Raji (cell line): ENCODE measurements at regions not wholly inside any gene's neighbourhood (a gene's known extent, or its start where the extent isn't known, plus 50 kb on each side); places are given as distances from the start of the nearest gene placed in this dataset.

Source experiments
- POLR2A ChIP-seq: IDR thresholded peaks from 2 replicates; pipeline ENCODE4 v1.6.1; 2011; ENCODE audit warnings: low read depth, low read length, control low read depth; ENCODE audit not compliant: insufficient read depth

DNA sequence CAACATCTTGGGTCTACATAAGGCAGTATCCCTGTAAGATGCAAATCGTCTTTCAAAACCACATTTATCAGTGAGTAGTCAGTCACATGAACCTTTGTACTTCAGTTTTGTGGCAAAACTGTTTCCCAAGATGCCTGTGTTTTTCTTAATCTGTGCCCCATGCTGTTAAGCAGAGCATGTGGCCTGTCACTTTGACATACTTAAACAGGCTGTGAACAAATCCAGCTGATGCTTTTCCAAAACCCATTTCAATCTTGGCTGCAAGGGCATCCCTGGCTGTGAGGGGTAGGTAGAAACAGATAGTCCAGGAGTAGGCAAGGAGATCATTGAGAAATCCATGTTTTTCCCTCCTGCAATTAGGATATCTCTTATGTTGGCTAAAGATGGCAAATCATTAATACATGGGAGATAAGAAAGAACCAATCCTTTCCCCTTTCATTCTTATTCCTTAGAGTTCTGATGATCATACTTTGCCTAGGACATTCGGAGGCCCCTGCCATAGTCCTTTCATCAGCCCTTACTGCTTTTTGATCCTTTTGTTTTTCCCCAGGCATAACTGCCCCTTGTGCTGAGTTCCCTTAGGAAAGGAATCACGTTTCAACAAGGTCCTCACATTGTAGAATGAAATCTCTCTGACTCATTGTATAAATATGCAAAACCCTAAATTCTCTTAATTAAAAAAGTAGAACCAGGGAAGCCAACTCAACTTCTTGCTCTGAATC, 121.1 kb upstream of the EEA1 start:
- no peak for TF ChIP-seq POLR2A

DNA sequence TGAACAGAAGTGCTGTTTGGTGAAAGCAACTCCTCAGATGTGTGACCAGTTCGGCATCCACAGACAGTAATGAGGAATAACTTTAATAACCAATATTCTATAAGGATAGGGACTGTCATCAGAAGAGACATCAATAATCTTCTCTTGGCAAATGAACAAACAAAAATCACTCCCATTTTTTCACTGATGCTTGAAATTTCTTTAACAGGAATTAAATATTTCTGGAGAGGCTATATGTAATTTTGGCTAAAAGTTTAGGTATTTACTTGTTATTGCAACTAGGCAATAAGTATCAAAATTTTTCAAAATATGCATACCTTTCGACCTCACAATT, 121.6 kb upstream of the EEA1 start:
- no peak for TF ChIP-seq POLR2A

DNA sequence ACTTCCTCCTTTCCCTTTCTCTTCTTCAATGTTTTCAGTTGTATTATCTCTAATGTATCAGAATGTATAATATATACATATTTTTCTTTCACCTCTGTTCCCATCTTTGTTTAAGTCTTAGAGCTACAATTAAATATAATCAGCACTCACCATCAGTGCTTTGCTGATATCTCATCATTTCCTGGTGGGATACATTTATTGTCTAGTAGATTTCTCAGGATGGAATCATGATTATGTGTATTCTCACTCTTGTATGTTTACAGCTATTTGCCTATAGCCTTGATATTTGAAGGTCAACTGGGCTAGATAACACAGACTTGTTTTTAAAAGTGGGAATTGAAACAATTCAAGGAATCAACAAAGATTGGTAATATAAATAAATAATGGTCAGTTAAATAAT, 124.9 kb upstream of the EEA1 start:
- no peak for TF ChIP-seq POLR2A

DNA sequence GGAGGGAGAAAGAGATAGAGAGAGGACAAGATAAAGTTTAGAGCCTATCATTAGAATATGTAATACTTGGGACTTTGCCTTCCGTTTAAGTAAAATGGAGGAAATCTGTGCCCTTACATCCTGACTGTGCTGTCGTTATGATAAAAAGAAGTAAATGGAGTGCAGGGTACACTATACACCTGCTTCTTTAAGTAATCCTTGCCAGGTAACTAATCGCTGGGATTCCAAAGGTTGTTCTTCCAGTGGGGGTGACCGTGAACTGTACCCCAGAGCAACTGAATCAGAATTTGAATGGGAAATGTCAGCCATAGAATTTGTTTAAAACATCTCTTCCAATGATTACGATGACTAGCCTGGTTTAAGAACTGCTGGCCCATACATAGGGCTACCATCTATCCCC, 126.1 kb upstream of the EEA1 start:
- no peak for TF ChIP-seq POLR2A

DNA sequence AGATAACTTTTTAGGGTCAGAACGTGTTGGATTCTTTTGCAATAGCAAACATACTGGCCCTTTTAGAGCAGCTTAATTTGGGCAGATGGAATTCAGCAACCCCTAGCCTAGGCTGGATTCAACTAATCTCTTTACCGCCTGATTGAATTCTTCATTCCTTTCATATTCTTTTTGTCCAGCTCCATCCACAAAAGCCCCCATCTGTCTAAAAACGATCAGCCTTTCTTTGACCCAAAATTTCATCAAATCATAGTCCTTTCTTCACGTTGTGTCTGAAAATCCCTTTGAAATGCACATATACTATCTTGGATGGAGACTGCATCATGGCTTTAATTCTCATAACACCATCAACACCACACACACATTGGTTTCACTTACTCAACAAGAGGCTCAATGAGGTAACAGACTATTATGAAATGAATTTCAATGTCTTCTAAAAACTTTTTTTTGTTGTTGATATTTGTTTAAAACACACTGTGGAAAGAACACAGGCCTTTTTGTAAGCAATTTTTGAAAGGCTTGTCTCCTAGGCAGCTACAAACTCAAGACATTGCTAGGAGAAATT, 128.0 kb upstream of the EEA1 start:
- TF ChIP-seq POLR2A, result no peak

DNA sequence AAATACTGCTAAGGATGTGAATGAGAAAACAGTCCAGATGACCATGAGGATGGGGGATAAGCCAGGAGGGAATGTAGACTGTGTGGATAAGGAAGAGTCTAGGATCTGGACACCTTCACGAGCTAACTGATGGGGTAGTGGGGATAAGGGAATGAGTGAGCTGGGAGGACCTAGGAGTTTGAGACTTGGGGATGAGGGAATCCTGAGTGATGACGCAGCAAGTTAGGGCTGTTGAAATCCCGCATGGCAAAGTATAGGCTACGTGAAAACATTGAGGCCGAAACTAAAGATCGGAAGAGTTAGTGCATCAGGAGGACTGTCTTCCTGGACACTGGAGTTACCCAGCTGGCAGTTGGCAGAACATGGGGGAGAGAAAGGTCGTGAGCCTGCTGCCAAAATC, 129.2 kb upstream of the EEA1 start:
- no peak for TF ChIP-seq POLR2A

DNA sequence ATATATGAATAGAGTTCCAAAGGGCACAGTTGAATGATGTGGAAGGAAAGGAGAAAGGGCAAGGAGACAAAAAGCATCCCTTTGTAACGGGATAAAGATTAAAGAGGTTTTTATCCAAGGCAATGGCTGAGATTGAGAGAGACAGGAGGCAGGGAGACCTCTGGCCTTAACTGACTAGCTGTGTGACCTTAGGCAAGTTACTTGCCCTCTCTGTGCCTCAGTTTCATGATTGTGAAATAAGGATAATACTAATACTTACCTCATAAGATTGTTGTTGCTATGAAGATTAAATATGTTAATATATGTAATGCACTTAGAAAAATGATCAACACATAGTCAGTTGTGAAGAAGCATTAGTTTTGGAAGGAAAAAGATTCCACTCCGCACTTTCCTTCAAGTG, 130.2 kb upstream of the EEA1 start:
- no peak for TF ChIP-seq POLR2A

DNA sequence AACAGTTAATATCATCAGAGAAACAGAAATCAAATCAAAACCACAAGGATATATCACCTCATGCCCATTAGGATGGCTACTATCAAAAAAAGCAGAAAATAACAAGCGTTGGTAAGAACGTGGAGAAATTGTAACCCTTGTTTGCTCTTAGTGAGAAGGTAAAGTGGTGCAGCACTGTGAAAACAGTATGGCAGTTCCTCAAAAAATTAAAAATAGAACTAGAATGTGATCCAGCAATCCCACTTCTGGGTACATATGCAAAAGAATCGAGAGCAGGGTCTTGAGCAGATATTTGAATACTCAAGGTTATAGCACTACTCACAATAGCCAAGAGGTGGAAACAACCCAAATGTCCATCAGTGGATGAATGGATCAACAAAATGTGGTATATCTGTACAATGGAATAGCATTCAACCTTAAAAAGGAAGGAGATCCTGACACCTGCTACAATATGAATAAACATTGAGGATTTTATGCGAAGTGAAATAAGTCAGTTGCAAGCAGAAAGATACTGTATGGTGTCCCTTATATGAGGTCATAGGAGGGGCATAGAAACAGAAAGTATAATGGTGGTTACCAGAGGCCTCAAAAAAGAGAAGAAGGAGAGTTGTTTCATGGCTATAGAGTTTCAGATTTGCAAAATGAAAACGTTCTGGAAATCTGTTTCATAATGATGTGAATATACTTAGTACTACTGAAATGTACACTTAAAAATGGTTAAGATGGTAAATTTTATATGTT, 131.0 kb upstream of the EEA1 start:
- TF ChIP-seq POLR2A, result no peak

DNA sequence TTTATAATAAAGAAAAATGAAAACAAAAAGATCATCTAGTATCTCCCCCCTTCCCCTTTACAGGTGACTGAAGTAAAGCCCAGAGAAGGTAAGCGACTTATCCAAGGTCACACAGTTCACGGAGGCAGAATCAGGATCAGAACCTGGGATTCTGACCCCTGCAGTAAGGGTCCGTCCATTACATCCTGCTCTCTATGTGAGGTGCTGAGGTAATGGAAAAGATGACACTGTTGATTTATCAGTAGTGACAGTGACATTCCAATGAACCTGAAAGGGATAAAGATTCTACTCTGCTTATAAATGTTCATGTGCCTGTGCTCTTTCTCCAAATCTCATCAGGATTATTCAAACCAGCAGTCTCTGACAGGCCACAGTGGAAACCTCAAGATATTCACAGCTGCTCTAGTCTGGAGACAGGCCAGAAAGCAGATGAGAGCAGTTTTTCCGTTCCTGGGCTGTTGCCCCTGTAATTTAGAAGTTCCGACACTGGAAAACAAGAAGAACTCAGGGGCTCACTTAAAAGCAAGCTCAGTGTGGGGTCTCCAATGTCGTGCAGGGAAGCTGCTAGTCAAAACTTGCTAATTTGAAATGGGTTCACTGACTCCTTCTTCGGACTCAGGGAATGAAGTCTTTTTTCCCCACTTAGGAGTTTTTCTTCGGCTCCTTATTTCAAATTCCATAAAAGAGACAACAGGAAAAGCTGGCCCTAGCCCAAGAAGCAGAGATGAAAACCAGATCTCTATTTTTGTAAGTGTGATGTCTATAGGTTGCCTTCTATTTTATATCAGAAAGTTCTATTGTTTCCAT, 131.8 kb upstream of the EEA1 start:
- no peak for TF ChIP-seq POLR2A

DNA sequence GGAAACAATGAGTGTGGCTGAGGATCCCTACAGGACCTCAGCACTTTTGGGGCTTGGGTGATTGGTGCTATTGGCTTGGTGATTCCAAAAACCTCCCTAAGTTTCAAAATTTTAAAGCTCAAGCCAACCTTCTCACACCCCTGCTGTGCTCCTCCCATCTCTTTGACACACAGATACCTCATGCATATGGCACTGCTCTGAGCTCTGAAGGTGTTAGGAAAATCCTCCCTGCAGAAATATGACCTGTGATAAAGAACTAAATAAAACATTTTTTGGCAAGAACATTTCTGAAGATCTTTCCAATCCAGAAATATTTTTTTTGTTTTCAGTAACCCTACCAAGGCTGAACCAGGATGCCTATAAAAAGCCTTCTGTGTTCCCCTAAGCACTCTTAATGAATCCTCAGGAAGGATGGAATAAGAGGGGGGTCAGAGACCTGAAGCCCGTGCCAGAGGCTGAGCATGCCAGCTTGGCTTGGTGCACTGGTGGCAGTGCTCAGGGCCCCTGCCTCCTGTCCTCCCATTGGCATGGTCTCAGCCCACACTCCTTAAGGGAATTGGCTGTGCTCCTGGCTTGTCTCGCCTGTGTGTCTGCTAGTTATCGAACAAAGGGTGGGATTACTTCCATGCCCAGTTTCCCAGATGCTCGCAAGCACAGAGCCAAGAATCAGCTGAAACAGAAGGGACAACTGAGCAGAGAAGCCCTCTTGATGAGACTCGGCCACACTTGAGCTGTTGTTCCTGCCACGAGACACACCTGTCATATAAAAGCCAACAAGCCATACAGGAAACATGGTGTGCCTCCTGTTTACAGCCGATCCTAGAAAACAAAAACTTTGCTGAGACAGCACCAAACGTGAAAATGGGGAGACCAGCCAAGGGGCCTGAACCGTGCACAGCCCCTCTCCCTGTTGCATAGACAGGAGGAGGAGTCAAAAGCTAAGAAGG, 132.7 kb upstream of the EEA1 start:
- no peak for TF ChIP-seq POLR2A

DNA sequence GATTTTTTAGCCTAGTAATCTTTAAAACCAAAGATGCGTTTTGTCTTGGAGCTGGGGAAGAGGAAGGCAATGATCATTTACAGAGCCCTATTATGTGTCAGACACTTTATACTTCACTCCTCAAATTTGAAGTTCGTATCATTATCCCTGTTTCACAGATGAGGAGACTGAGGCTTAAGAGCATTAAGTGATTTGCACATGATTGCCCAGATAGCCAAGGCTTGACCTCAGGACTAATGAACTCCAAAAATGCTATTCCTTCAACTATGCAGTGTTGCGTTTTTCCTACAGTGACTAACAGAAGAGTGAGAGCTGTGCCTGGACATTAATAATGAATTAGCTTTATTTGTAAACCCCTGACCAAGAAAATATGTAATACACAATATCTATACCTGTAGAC, 136.8 kb upstream of the EEA1 start:
- no peak for TF ChIP-seq POLR2A

DNA sequence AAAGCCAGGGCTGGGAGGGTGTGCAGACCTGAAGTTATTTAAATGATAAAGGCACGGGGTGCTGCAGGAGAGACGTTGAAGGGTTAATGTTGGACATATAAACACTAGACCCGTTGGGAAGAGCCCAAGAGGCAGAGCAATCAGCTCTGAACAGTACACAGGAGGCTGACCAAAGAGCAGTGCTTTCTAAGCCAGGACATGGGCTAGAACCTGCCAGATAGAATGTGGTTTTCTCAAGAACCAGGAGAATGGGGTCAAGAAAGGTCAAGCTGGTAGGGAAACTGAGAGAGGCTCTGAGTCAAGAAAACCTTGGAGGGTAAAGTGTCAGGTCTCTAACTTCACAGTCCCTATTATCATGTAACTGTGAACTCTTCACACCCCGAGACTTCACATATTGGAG, 143.2 kb upstream of the EEA1 start:
- TF ChIP-seq POLR2A, result no peak

DNA sequence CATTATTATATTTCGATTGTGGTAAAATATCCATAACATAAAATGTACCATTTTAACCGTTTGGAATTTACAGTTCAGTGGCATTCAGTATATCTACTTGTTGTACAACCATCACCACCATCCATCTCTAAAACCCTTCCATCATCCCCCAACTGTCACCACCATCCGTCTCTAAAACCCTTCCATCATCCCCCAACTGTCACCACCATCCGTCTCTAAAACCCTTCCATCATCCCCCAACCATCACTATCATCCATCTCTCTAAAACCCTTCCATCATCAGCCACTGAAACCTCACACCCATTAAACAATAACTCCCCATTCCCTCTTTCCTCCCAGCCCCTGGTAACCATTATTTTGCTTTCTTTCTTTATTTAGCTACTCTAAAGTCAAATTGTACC, 144.2 kb upstream of the EEA1 start:
- TF ChIP-seq POLR2A, result no peak

DNA sequence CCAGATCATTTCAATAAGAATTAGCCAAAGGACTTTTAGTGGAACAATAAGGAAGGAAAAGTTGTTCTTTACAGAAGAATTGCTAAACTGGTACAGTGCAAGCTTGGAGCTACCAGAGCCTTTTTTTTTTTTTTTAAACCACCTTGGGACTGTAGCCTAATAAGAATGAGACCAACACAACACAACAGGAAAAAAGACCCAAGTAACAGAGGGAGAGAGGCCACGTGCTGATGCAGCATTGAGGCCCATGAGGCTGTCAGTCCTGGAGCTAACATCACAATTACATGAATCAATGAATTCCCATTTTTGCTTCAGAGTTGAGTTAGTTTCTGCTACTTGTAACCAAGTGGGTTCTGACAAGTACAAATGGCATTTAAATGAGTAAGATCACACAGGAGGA, 149.0 kb upstream of the EEA1 start:
- TF ChIP-seq POLR2A, result no peak

DNA sequence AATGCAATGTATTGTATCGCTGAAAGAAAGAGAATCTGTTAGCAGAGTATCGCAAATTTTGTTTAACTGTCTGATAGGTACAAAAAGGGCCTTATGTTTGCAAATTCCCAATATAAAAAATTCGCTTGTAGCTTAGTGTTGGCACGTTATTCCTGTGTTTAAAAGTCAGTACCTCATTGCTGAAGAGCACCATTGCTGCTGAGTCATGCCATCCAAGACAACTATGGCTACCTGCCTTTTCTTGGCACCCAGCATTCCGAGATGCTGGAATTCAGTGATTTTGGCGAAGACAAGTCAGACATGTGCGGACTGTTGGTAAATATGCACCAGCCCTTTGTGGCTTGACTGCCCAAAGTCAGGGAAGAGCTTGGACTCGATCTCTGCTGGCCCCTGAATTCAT, 149.5 kb upstream of the EEA1 start:
- TF ChIP-seq POLR2A, result no peak
